ENCODE measurements at regions not wholly inside any gene's neighbourhood (a gene's known extent, or its start where the extent isn't known, plus 50 kb on each side); places are given as distances from the start of the nearest gene placed in this dataset.
"Not testable (repeated sequence)": the region's sequence is repeated elsewhere in the genome, so short reads cannot be mapped to it uniquely, and the experiment has no call there.

- Histone ChIP-seq H3K9me3 (ENCODE audit: control insufficient read depth, insufficient read depth, low read length) (peaks cover 17% of the 10 kb centered on the region), H3K27ac (ENCODE audit: low read depth, low read length) (no peak overlapping the region), H3K4me3 (ENCODE audit: low read depth, low read length) (no peak overlapping the region), H3K27me3 (ENCODE audit: control insufficient read depth, insufficient read depth, low read length) (no peaks in the 10 kb centered on the region)
- no peak for DNase-seq (ENCODE audit: low read depth, low spot score)
- POLR2A ChIA-PET, result no interaction called here
- CTCF ChIA-PET, result no interaction called here
- TF ChIP-seq CTCF (IDR thresholded peaks at IDR 0.05; ENCODE audit: low read depth, low read length), result no peak
Observed at GRCh38 chr16:55019419-55020131, 88.9 kb downstream of the IRX5 start.

- POLR2A ChIA-PET, result no interaction called here
- CTCF ChIA-PET, result no interaction called here
- no peak for TF ChIP-seq CTCF (IDR thresholded peaks at IDR 0.05; ENCODE audit: low read depth, low read length)
- no peak for DNase-seq (ENCODE audit: low read depth, low spot score)
- no peak overlapping the region for H3K4me3 ChIP-seq (ENCODE audit: low read depth, low read length)
- H3K9me3 ChIP-seq (ENCODE audit: control insufficient read depth, insufficient read depth, low read length), result peaks cover 17% of the 10 kb centered on the region
- no peaks in the 10 kb centered on the region for H3K27me3 ChIP-seq (ENCODE audit: control insufficient read depth, insufficient read depth, low read length)
- H3K27ac ChIP-seq (ENCODE audit: low read depth, low read length), result no peak overlapping the region
Observed at GRCh38 chr16:55021595-55022475, 91.2 kb downstream of the IRX5 start.

- H3K27ac ChIP-seq (ENCODE audit: low read depth, low read length); DNase-seq (ENCODE audit: low read depth, low spot score); H3K4me3 ChIP-seq (ENCODE audit: low read depth, low read length); H3K27me3 ChIP-seq (ENCODE audit: control insufficient read depth, insufficient read depth, low read length); POLR2A ChIA-PET; H3K9me3 ChIP-seq (ENCODE audit: control insufficient read depth, insufficient read depth, low read length); CTCF ChIA-PET: not testable (repeated sequence)
Observed at GRCh38 chr16:55027260-55027659, 96.6 kb downstream of the IRX5 start.

GRCh38 chr16:55029509-55029908 is 98.8 kb downstream of the IRX5 start:
- no peak for DNase-seq (ENCODE audit: low read depth, low spot score)
- no peak for TF ChIP-seq CTCF (IDR thresholded peaks at IDR 0.05; ENCODE audit: low read depth, low read length)
- H3K27ac ChIP-seq (ENCODE audit: low read depth, low read length), result no peak overlapping the region
- H3K4me3 ChIP-seq (ENCODE audit: low read depth, low read length), result no peak overlapping the region
- H3K9me3 ChIP-seq (ENCODE audit: control insufficient read depth, insufficient read depth, low read length), result peaks cover 4% of the 10 kb centered on the region; the same call in 1 of the 2 replicates
- ChIA-PET CTCF (interaction anchor here (1.2 kb wide), 1 partner anchor 12 kb away, joined by 3 read pairs; no protein-coding TSS in a partner anchor), POLR2A (no interaction called here)
- no peaks in the 10 kb centered on the region for H3K27me3 ChIP-seq (ENCODE audit: control insufficient read depth, insufficient read depth, low read length)

GRCh38 chr16:55030944-55031343 is 100.3 kb downstream of the IRX5 start:
- Histone ChIP-seq H3K9me3 (ENCODE audit: control insufficient read depth, insufficient read depth, low read length) (peaks cover 4% of the 10 kb centered on the region; the same call in 1 of the 2 replicates), H3K4me3 (ENCODE audit: low read depth, low read length) (no peak overlapping the region), H3K27ac (ENCODE audit: low read depth, low read length) (no peak overlapping the region), H3K27me3 (ENCODE audit: control insufficient read depth, insufficient read depth, low read length) (no peaks in the 10 kb centered on the region)
- ChIA-PET CTCF (no interaction called here), POLR2A (no interaction called here)
- no peak for TF ChIP-seq CTCF (IDR thresholded peaks at IDR 0.05; ENCODE audit: low read depth, low read length)
- DNase-seq (ENCODE audit: low read depth, low spot score), result no peak
